ENCODE measurements at regions not wholly inside any gene's neighbourhood (a gene's known extent, or its start where the extent isn't known, plus 50 kb on each side); places are given as distances from the start of the nearest gene placed in this dataset.
A peak's percentile ranks its signal among the peaks of the same experiment; 100 is the strongest.
"Not testable (repeated sequence)": the region's sequence is repeated elsewhere in the genome, so short reads cannot be mapped to it uniquely, and the experiment has no call there.

GRCh38 chr16:58831386-58831785, 97.3 kb upstream of the GOT2 start:
- DNase-seq: no peak

GRCh38 chr16:58828901-58829545, 94.9 kb upstream of the GOT2 start:
- DNase-seq: no peak

GRCh38 chr16:58824201-58824600, 90.1 kb upstream of the GOT2 start:
- no peak for DNase-seq

GRCh38 chr16:58821886-58822285, 87.8 kb upstream of the GOT2 start:
- DNase-seq: no peak

- no peak for DNase-seq
Observed at GRCh38 chr16:58820411-58820810, 86.3 kb upstream of the GOT2 start.

- DNase-seq: no peak
Observed at GRCh38 chr16:58815181-58815888, 81.2 kb upstream of the GOT2 start.

GRCh38 chr16:58814348-58814801, 80.3 kb upstream of the GOT2 start:
- DNase-seq: peak; percentile 31

GRCh38 chr16:58809213-58809612, 75.1 kb upstream of the GOT2 start:
- no peak for DNase-seq

GRCh38 chr16:58807276-58807675, 73.2 kb upstream of the GOT2 start:
- no peak for DNase-seq

GRCh38 chr16:58801838-58802237, 67.7 kb upstream of the GOT2 start:
- no peak for DNase-seq

- no peak for DNase-seq
Observed at GRCh38 chr16:58797137-58797801, 63.2 kb upstream of the GOT2 start.

- DNase-seq: no peak
Observed at GRCh38 chr16:58793366-58793765, 59.2 kb upstream of the GOT2 start.

- no peak for DNase-seq
Observed at GRCh38 chr16:58792188-58792587, 58.1 kb upstream of the GOT2 start.

GRCh38 chr16:58790816-58791557, 56.9 kb upstream of the GOT2 start:
- DNase-seq: not testable (repeated sequence)

GRCh38 chr16:58789351-58789750, 55.2 kb upstream of the GOT2 start:
- DNase-seq: no peak

Data from NCI-H1092 treated with DMSO at 0.1 percent for 48 hours (cell line).